Sigmoid colon (tissue), 3 donors: ENCODE measurements at regions not wholly inside any gene's neighbourhood (a gene's known extent, or its start where the extent isn't known, plus 50 kb on each side); places are given as distances from the start of the nearest gene placed in this dataset.

Source experiments
- POLR2A ChIP-seq, 2 donors: fragments of 450-650 bp; IDR thresholded peaks; one replicate each; pipeline ENCODE4 v1.6.1; 2016; ENCODE audit warnings: antibody characterized with exemption in 2 of 2, mild to moderate bottlenecking in 2 of 2, moderate library complexity in 2 of 2
- TF ChIP-seq, protein P1 (sequence below), 4 experiments: fragments of 450-650 bp in 3 of 4; fragments of 200-600 bp in 1 of 4; IDR thresholded peaks; one replicate each; pipeline ENCODE4 v1.5.1; 2016 to 2019; ENCODE audit warnings: antibody characterized with exemption in 4 of 4, mild to moderate bottlenecking in 3 of 4, moderate library complexity in 2 of 4

DNA sequence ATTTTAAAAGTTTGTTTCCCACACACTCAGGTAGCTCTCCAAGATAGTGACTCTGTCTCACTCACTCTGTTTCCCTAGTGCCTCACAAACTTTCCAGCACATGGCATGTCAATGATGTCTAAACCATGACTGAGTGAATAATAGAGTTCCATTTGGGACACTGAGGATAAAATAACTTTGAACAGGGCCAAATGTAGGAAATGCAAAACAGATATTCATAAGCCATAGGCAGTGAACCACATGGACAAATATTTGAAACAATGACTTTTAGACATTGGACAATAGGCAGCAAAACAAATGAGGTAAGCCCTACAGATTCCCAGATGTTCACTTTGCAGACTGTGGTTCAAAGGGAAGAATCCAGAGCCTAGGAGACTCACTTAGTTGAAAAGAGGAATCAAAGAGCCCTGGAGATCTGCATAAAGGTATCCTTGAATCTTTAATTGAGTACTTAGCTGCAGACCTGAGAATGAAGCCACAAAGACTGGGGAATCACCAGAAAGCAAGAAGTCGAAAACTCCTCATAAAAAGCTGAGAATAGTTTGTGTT, 173.3 kb downstream of the FAM76B start:
- TF ChIP-seq, protein P1, sequence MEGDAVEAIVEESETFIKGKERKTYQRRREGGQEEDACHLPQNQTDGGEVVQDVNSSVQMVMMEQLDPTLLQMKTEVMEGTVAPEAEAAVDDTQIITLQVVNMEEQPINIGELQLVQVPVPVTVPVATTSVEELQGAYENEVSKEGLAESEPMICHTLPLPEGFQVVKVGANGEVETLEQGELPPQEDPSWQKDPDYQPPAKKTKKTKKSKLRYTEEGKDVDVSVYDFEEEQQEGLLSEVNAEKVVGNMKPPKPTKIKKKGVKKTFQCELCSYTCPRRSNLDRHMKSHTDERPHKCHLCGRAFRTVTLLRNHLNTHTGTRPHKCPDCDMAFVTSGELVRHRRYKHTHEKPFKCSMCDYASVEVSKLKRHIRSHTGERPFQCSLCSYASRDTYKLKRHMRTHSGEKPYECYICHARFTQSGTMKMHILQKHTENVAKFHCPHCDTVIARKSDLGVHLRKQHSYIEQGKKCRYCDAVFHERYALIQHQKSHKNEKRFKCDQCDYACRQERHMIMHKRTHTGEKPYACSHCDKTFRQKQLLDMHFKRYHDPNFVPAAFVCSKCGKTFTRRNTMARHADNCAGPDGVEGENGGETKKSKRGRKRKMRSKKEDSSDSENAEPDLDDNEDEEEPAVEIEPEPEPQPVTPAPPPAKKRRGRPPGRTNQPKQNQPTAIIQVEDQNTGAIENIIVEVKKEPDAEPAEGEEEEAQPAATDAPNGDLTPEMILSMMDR (IDR thresholded peaks at IDR 0.05), result no peak
- TF ChIP-seq POLR2A (IDR thresholded peaks at IDR 0.05), result no peak
